Activated CD8-positive, alpha-beta memory T cell treated with anti-CD3 and anti-CD28 coated beads, Interleukin-2, amount 50 U/mL, for 1 hour (primary cell): ENCODE measurements at regions not wholly inside any gene's neighbourhood (a gene's known extent, or its start where the extent isn't known, plus 50 kb on each side); places are given as distances from the start of the nearest gene placed in this dataset.
"Not testable (repeated sequence)": the region's sequence is repeated elsewhere in the genome, so short reads cannot be mapped to it uniquely, and the experiment has no call there.

Source experiments
- DNase-seq: peaks from one replicate; pipeline ENCODE4 v3.0.0-alpha.2; 2020; ENCODE audit errors: extremely low read depth

DNA sequence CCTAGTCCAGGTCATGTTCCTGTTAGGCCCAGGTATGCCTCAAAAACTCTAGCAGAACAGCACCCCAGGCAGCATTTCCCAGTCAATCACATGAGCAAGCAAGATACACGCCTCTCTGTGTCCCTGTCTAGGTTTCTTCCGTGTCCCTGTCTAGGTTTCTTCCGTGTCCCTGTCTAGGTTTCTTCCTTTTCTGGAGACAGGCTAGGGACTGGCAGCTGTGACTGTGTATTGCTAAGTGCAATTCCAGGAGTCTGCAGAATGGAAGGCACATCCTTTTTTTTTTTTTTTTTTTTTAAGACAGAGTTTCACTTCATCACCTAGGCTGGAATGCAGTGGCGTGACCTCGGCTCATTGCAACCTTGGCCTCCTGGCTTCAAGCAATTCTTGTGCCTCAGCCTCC, 77.6 kb downstream of the SETD4 start:
- DNase-seq, result no peak

DNA sequence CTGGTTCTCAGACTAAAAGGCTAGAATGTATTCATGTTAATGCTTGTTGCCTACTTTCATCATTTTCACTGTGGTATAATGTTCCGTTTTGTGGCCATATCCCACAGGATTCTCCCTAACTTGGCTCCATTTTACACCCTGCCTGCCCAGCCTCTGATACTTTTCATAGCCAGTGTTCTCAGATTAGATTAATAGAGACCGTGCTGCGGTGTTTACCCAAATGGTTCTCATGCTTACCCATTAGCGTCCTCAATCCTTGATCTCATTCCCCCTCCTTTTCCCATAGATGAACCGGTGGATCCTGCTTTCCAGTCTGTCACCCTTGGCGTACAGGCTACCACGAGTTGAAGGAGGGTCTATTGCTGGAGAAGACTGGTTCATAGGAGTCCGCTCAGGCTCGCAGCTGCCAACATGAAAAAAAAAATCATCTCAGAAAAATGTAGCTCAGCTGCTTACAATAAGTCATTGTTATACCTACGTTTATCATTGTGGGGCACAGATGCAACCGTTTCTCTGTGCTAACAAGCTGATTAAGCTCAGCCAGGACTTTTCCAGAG, 78.7 kb downstream of the SETD4 start:
- no peak for DNase-seq

DNA sequence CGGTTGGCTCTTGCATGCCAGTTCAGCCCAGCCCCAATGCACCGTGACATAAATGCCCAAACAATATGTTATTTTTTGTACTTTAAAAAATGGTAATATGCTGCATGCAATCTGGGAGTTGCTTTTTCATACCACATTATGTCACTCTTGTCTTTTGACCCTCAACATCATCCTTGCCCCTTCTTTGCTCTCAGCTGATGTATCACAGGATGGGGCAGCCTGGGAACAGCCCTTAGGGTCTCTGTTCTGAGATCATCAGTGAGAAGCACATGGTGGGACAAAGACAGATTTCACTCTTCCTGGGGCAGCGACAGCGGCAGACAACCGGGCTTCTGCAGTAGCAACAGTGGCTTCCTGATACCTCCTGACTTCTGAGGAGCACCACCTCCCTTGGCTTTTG, 79.5 kb downstream of the SETD4 start:
- DNase-seq, result no peak

DNA sequence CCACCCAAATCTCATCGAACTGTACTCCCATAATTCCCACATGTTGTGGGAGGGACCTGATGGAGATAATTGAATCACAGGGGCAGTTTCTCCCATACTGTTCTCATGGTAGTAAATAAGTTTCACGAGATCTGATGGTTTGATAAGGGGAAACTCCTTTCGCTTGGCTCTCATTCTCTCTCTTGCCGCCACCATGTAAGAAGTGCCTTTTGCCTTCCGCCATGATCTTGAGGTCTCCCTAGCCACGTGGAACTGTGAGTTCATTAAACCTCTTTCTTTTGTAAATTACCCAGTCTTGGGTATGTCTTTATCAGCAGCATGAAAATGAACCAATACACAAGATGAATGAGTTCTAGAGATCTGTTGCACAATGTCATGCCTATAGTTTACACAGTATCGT, 82.5 kb downstream of the SETD4 start:
- DNase-seq, result not testable (repeated sequence)

DNA sequence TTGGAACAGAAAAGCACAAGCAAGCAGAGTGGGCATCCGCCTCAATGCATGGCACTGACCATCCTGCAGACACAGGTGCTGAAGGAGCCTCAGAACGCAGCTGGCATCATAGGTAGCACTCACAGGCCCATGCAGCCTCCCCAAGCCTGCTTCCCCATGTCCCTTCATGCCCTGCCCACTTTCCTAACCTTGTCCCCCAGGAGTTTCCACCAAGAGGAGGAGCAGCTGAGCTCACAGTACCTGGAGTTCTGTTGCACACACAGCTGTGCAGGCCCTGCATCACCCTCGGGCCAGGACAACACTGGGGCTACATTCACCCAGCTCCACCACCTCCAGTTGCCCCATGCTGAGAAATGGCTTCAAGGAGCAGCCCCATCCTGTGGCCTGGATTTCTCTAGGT, 83.4 kb downstream of the SETD4 start:
- no peak for DNase-seq

DNA sequence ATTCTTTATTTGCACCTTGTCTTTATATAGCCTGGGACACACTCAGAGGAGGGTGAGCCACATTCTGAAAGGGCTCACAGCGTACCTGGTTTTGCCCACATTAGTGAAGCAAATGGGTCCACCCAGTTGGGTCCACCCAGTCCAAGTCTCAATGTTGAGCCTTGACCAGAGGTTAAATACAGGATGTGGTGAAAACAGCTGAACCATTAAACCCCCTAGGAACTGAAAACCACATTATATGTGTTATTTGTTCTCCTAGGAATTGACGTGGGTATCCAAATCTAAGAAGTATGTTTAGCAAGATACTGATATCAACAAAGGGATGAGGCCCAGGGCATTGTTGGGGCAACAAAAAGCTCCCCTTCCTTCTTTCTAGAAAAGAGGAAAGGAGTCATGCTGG, 83.8 kb downstream of the SETD4 start:
- no peak for DNase-seq

DNA sequence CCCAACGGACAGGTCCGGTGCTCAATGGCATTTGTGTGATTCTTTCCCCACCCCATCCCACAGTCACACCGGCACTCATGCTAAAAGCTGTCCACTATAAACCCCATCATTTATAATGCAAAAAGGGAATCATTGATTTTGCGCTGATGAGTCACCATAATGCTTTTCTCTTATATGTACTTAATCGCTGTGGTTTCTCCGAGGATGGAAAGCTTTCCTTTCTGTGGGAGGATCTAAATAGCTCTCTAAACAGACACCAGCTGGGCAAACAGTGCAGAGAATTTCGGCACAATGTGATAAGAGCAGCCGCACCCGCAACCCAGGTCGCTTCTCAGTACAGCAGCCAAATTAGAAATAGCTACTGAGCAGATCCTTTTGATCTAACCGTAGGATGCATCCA, 85.6 kb downstream of the SETD4 start:
- DNase-seq, result no peak

DNA sequence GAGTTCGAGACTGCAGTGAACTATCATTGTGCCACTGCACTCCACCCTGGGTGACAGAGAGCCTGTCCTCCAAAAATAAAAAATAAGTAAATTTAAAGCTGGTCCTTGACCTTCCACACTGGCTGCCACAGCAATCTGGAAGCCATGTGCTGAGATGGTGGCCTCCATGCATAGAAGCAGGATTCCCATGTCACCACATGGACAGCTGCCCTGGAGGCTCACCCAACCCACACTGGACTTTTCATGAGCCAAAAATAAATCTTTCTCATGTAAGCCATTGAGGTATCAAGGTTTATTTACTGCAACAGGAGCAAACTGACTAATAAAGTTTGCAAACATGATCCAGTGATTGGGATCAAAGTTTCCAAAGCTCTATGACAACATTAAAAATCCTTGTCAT, 88.5 kb downstream of the SETD4 start:
- no peak for DNase-seq

DNA sequence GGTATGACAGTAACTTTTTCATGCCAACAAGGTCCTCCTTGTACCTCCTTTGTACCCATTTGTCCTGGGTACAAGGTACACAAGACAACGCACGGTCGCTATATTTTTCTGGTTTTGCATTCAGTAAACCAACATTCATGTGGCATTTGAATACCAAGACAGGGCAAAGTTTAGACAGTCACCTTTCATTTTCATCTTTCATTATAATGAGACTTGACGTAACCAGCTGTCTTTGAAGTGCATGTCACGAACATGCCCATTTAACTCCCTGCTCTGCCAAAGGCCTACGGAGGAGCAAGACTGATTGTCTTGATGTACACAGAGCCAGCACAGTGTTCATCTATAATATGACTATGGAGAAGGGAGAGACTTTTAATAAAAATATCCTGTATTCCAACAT, 91.0 kb downstream of the SETD4 start:
- DNase-seq, result no peak

DNA sequence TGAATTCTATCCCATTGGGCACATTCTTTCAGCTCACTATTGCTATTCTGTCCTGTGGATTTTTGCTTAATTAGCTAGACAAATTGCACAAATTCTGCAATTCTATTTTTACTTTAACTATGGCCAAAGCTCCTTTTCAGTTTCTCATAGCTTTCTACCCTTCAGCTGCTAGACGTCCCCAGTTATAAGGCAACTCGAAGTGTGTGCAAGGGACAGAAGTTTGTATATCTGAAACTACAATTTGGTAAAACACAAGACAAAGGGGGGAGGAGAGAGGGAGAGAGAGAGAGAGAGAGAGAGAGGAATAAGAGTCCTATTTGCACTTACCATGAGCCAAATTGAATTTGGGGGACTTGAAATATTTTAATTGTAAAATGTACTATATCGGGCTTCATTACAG, 91.8 kb downstream of the SETD4 start:
- no peak for DNase-seq

DNA sequence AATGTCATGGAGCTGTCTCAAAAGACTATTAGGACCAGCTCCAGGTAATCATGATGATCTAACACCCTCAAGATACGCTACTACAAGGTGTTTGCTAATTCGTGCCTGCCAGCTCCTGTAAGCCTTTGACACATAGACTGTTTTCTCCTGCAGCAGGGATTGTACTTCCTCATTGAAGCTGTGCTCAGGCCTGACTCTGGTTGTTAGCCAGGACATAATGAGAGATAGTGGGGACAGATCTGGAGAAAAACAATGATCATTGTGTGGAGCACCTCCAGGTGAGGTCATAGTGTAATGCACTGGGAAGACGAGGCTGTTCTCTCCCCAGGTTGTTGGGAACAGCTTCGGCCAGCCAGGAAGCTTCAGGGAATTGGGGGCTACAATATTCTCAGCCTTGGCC, 94.6 kb downstream of the SETD4 start:
- no peak for DNase-seq

DNA sequence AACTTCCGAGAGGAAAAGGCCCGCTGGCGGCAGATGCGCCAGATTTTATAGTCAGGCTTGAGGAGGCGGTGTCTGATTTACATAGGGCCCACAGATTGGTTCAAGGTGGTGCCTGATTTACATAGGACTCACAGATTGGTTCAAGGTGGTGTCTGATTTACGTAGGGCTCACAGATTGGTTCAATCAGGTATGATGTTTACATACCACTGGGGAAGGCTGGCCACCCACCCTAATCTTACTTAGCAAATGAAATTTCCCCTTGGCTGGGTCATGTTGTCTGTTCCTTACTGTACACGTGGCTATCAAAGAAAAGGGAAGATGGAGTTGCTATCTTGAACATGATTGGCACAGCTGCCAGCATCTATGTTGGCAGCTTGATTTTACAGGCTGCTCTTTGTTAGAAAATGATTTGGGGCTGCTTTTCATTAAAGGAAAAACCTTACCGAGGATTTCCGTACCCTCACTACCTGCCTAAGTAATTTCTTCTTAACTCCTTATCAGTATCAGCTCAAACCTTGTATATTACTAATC, 96.3 kb downstream of the SETD4 start:
- no peak for DNase-seq

DNA sequence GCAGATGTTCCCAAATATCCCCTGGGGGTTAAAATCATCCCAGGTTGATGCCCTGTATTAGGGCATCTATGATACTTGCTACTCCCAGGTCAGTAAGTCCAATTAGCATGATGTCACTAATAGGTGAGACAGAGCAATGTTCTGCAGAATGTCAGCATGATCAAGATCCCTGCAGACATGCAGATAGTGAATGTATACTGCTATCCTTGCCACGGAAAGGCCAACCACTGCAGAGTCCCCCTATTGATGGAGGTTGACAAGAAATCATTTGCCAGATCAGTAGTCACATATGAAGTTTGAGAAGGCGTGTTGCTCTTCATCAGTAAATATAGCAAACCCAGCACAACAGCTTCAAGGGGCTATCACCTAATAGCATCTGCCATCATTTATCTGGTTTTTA, 97.4 kb downstream of the SETD4 start:
- no peak for DNase-seq

DNA sequence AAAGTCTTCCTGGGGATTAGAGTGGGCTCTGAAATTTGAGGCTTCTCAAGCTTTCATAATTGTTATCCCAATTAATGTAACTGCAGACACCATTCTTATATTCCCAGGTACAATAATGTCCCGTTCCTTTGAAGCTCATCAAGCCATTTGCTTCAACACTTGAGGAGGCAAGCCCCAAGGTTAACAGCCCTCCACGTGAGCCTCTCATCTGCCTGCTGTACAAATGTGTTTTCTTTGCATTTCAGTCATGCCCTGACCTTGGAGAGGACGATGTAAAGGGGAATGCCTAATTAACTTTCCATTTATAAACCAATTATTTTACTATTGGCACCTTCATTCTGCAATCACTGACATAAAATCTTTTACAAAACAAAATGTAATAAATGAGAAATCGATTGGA, 106.3 kb downstream of the SETD4 start:
- DNase-seq, result no peak

DNA sequence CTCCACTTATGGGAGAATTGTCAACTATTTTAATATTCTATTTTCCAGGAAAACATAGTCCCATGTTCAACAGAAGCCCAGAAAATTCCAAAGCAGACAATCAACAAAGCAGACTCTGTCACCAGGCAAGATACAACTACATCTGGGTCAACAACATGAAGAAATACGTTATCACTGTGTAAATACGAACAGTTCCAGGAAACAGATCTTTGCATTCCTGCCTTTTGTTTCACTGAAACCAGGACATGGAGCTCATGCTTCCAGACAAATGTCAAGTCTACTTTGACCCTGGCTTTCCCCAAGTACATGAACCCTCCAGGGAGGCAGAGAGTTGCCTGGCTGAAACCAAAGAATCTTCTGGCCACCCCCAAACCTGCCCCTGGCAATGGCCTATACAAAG, 106.7 kb downstream of the SETD4 start:
- DNase-seq, result no peak

DNA sequence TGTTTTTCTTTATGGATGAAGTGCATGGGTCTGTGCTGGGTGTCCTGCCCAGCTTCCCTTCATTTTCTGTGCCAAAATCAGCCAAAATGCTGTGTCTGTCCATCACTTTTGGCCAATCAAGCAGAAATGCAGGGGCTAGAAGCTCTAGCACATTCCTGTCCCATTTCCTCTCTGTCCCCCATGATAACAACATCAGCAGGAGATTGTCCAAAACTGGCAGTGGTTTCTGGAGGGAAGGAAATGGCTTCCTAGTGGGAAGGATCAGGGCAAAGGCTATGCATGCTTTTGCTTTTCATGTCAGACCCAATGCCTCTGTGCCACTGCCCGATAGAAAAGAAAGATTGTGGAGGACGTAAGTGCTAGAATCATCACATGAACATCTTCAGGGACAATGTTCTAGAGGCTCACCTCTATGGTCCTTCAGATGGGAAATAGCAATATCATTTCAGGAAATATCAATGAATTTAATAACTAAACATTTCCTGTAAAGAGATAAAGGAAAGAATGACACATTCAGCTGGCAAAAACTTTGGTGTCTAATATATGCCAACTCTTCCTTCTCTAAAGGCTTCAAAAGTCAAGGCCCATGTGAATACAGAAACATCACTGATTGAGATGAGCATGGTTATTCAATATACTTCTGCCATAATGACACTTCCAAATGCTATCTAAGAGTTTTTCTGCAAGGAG, 107.5 kb downstream of the SETD4 start:
- no peak for DNase-seq

DNA sequence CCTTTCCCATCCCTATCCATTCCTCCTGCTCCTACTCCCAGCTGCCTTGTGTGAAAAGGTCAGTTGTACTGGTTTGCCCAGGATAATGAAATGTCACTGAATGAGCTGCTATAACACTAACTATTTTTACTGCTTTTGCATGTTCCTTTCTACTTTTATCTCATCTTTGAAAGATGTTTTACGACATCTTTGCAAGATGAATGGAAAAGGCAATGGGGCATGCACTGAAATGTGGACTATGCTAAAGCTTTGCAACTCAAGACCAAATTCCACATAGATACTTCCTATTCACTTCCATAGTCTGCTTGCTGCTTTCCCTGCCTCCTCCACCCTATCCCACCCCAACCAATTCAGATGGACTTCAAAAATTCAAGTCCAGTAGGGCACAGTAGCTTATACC, 111.3 kb downstream of the SETD4 start:
- no peak for DNase-seq

DNA sequence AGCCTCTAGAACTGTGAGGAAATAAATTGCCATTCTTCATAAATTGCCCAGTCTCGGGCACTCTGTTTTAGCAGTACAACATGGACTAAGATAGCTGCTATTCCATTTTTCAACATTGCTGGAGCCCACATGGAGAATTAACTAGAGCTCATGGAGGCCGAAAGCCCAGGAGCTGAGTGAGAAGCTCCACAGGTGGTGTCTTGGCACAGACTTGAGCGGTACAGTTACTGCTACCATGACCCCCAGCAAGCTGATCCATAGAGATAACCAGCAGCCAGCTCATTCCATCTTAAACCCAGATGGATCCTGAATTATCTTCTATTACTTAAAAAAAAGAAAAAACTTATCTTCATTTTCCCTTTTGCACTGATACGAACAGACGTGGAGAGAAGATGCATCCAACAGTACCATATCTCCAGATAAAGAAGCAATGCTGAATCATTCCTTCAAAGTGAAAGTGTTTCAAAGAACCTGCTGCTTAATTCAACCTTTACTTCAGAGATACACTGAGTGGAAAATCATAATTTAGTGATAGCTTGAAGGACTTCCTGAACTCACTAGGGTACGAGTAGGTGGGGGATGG, 115.1 kb downstream of the SETD4 start:
- no peak for DNase-seq

DNA sequence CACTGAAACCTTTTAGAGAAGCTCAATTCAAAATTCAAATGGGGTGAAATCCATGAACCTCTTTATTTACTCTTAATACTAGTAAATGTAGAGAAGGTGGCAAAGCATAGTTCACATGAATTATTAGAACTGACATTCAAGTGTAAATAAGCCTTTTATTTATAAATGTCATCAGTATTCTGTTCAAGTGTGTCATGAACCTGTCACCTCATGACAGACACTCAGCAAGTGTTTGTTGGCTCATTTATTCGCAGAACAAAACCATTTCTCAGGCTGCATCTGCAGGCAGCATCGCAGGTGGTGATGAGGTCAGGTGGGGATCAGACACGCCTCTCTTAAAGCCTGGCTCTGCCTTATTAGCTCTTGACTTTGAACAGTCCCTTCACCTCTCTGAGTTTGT, 116.6 kb downstream of the SETD4 start:
- DNase-seq, result no peak

DNA sequence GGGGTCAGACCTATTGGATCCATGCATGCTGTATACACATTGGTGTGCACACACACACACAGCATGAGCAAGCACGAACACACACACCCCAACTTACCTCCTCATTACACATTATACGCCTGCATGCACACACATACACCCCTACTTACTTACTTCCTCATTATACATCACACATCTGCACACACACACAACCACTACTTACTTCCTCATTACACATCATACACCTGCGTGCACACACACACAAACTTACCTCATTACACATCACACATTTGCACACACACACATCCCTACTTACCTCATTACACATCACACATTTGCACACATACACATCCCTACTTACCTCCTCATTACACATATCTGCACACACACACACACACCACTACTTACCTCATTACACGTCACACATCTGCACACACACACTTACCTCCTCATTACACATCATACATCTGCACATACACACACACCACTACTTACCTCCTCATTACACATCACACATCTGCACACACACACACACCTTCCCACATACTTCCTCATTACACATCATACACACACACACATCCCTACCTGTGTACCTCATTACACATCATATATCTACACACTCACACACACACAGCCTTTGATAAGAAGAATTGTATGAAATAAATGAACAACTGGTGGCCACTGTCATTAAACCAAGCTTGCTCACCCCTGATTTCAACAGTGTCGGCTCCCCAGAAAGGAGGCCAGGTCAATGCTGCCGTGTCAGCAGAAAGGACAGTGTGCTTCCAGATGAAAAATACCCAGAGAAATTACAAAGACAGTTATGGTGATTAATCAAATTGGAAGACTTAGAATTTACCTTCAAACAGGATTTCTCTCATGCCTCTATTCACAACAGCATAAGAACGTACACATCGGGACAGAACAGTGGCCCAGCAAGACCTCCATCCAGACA, 117.8 kb downstream of the SETD4 start:
- no peak for DNase-seq

DNA sequence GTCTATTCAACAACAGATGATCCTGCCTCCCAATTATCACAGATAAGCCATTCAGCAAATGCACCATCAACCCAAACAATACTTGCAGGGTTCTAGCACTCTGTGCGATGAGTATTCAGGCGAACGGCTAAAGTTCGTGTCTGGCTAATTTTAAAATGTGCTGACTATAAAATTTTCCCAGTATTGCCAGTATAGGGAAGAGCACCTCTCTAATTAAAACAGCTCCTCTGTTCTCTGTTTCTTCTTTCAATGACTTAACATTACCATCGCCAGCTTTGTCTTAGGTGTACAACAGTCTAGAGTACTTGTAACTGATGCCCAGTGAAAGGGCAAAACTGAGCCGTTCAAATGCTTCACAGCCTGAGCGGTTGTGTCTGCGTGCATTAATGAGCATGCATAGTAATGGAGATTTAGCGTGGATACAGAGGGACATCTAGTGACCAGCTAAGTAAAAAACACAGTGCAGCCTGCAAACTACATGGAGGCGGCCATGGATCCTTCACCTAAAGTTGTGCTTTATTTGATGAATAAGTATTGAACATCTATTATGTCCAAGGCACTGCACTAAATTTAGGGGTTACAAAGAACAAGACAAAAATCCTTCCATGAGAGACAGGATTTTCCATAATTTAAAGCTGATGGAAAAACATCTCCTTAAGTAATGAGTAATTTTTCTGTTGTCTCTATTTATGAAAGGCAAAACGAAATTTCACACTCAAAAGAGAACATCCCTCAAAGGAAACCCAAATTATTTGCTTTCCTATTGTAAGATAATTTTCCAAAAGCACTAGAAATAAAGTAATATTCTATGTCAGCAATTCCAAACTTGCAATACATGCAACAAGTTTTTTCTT, 120.0 kb downstream of the SETD4 start:
- DNase-seq, result no peak
